Prostate gland (tissue), 2 donors: ENCODE measurements at regions not wholly inside any gene's neighbourhood (a gene's known extent, or its start where the extent isn't known, plus 50 kb on each side); places are given as distances from the start of the nearest gene placed in this dataset.

ENCODE experiments used
- DNase-seq: peaks from one replicate; pipeline ENCODE4 v3.0.0-alpha.2; 2019; ENCODE audit warnings: low spot score
- H3K27ac ChIP-seq, 2 donors: fragments of 200-600 bp; sonication (generic); 2 replicates each; pipeline ENCODE4 v1.5.1; 2017 to 2019
- H3K27me3 ChIP-seq: fragments of 200-600 bp; sonication (generic); replicated peaks from 2 replicates; pipeline ENCODE4 v1.5.1; 2019; ENCODE audit not compliant: insufficient read depth
- H3K36me3 ChIP-seq, 2 donors: fragments of 200-600 bp; sonication (generic); 1 replicate in 1 of 2; 2 replicates in 1 of 2; pipeline versions ENCODE4 v1.5.1 to v1.8.1; 2017 to 2019
- H3K4me1 ChIP-seq: fragments of 200-600 bp; sonication (generic); replicated peaks from 2 replicates; pipeline ENCODE4 v1.5.1; 2019
- H3K4me3 ChIP-seq, 2 donors: fragments of 200-600 bp; sonication (generic); 2 replicates each; pipeline ENCODE4 v1.5.1; 2017 to 2019
- H3K9me3 ChIP-seq: fragments of 200-600 bp; sonication (generic); 2 replicates; pipeline ENCODE4 v1.5.1; 2017
- POLR2A ChIP-seq: fragments of 450-650 bp; IDR thresholded peaks from one replicate; pipeline ENCODE4 v1.6.1; 2016; ENCODE audit warnings: antibody characterized with exemption, mild to moderate bottlenecking
- POLR2AphosphoS5 ChIP-seq: sonication (generic); formaldehyde crosslinking; IDR thresholded peaks from one replicate; pipeline ENCODE4 v1.6.1; 2017; ENCODE audit warnings: antibody characterized with exemption
- whole genome bisulfite sequencing: methylation state at CpG from one replicate; pipeline ENCODE4 v1.1.5; 2018; 5-methylcytosine and 5-hydroxymethylcytosine counted together
- intact Hi-C: fragments of 100-400 bp; cut with DNase I; formaldehyde crosslinking; loops from one replicate; pipeline ENCODE4 v1.14.2; 2022
- TF ChIP-seq, protein P1 (sequence below), 4 experiments: fragments of 200-600 bp in 2 of 4; fragments of 450-650 bp in 2 of 4; sonication (generic) in 2 of 4; IDR thresholded peaks; 1 replicate in 3 of 4; 2 replicates in 1 of 4; pipeline ENCODE4 v1.5.1; 2016 to 2019; ENCODE audit warnings: antibody characterized with exemption in 4 of 4, mild to moderate bottlenecking in 2 of 4, moderate library complexity in 2 of 4

DNA sequence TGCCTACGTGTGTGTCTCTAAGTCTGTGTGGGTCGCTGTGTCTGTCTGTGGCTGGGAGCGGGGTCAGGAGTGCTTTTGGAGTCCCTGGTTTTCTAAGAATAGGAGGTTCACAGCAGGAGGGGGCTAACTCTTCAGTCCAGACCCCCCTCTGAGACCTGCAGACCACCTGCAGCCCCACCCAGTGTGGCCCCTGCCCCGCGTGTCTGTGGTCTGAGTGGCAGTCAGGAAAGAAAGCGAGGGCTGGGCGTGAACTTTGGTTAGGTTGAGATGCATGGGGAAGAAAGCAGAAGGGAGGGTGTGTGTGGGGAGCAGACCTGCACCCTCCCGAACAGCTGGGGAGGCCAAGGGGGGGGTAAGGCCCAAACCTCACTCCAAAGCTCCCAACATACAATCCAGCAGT lies 144.9 kb upstream of the TPM1 start:
- Histone ChIP-seq H3K27ac (peak overlapping the region; percentile 67 to 72), H3K9me3 (no peaks in the 10 kb centered on the region), H3K4me1 (peaks cover 15% of the 10 kb centered on the region), H3K27me3 (no peaks in the 10 kb centered on the region), H3K4me3 (no peak overlapping the region), H3K36me3 (no peaks in the 10 kb centered on the region)
- DNase-seq = no peak
- intact Hi-C loops = loop anchor here (1.0 to 5.0 kb wide), 2 partner anchors 110 to 147 kb away; no protein-coding TSS in a partner anchor
- TF ChIP-seq POLR2A = no peak
- TF ChIP-seq, protein P1, sequence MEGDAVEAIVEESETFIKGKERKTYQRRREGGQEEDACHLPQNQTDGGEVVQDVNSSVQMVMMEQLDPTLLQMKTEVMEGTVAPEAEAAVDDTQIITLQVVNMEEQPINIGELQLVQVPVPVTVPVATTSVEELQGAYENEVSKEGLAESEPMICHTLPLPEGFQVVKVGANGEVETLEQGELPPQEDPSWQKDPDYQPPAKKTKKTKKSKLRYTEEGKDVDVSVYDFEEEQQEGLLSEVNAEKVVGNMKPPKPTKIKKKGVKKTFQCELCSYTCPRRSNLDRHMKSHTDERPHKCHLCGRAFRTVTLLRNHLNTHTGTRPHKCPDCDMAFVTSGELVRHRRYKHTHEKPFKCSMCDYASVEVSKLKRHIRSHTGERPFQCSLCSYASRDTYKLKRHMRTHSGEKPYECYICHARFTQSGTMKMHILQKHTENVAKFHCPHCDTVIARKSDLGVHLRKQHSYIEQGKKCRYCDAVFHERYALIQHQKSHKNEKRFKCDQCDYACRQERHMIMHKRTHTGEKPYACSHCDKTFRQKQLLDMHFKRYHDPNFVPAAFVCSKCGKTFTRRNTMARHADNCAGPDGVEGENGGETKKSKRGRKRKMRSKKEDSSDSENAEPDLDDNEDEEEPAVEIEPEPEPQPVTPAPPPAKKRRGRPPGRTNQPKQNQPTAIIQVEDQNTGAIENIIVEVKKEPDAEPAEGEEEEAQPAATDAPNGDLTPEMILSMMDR (IDR thresholded peaks at IDR 0.05) = no peak
- 68% methylated on average over 8 of the region's 8 CpGs for WGBS

DNA sequence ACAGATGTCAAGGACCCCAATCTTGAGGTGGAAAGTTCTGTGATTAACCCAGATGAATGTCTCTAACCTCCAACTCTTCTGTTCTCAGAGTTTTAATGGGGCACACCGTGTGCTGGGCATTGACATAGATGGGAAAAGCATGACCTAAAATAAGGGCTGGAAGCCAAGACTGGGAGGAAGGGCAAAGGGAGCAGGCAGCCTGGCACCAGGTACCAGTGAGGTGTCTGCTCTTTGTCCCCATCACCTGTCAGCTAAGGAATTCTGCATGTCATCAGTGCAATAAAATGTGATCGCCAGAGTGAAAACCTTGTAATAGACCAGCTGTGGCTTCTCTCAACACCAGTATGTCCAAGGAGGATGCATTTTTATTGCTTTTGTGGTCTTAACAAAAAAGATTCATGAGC lies 143.5 kb upstream of the TPM1 start:
- no peak overlapping the region for H3K4me3 ChIP-seq
- H3K27me3 ChIP-seq = no peaks in the 10 kb centered on the region
- H3K9me3 ChIP-seq = no peaks in the 10 kb centered on the region
- TF ChIP-seq POLR2A = no peak
- peak; percentile 95 for TF ChIP-seq POLR2AphosphoS5
- intact Hi-C loops = loop anchor here (5.0 kb wide), 1 partner anchor 112 kb away; no protein-coding TSS in a partner anchor
- H3K36me3 ChIP-seq = no peaks in the 10 kb centered on the region
- H3K4me1 ChIP-seq = peaks cover 15% of the 10 kb centered on the region
- 9% methylated on average over 2 of the region's 2 CpGs for WGBS
- peak; percentile 79 for DNase-seq
- peak overlapping the region; percentile 56 to 72 for H3K27ac ChIP-seq

DNA sequence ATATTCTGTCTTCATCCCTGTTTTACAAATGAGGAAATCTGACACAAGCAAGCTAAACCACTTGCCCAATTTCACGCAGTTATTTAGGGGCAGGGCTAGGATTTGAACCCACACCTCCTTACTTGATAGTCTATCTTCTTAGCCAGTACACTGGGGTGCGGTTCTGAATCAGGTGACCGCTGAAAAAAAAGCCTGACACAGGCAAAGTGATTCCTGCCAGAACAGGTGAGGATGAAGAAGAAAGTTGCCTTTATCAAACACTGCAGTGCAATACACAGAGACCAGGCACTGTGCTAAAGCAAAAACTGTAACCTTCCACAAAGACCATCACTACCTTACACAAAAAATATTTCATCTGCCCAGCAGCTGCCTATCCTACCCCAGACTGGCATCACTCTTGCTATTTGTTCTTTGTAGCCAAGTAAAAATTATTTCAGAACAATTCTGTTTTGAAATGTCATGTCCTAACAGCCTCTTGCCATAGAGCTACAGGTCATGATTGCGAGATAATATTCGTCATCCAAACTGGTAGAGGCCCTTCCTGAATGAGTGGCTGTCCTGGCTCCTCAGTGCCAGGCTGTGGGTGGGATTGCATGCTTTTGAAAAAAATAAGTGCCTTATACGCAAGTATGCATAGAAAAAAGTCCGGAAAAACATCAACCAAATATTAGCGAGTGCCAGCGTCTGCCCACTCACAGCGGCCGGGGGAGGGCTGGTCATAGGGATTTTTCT lies 142.3 kb upstream of the TPM1 start:
- no peak for DNase-seq
- intact Hi-C loops = no loop called here
- Histone ChIP-seq H3K4me3 (no peak overlapping the region), H3K27me3 (no peaks in the 10 kb centered on the region), H3K4me1 (peaks cover 15% of the 10 kb centered on the region), H3K27ac (peak overlapping the region in 1 of 2 donors; percentile 39), H3K36me3 (no peaks in the 10 kb centered on the region), H3K9me3 (no peaks in the 10 kb centered on the region)
- TF ChIP-seq POLR2AphosphoS5 = no peak
- TF ChIP-seq, protein P1 (IDR thresholded peaks at IDR 0.05) = no peak
- TF ChIP-seq POLR2A = no peak
- WGBS = 88% methylated on average over 11 of the region's 11 CpGs

DNA sequence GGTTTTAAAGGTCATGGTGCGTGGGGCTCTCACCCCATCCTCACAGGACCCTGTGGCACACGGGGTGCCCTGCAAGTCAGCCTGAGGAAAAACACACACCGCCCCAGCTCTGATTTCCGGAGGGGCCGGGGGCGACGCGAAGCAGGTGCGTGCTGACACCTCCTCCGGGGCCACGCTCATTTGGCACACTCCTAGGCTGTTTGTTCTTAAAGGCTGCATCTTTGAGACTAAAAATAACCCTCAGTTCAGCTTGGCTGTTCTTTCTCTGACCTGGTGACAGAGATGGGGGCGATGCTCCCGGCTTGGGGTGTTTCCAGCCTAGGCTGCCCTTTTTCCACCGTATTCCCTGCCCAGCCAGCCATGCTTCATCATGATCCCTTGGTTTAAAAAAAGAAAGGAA lies 141.5 kb upstream of the TPM1 start:
- WGBS = 77% methylated on average over 14 of the region's 14 CpGs
- H3K27ac ChIP-seq = peak overlapping the region in 1 of 2 donors; percentile 39
- no peak for DNase-seq

DNA sequence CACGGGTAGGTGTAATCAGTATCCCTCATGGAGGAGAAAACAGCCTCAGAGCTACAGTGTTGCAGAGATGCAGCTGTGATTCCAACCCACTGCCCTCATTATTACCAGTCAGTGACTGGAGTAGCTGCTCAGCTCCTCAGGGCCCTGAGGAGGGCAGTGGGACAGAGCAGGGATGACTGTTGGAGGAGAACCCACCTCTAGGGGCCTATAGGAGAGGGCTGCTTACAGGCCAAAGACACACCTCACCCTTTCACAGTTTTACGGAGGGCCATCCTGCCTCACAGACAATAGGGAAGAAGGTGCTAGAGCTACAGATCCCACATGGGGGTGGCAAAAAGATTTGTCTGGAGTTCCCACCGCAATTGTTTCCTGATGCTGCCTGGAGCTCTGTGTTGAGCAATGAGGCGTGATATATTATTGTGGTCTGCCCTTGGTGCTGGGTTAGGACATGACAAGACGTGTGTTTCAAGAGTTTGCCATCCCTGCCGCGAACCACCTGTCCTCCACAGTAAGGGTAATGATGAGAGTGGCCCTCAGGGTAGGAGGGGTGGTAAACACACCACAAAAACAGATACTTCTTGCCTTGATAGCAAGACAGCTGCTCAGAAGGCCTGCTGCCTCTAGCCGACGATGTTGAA lies 140.5 kb upstream of the TPM1 start:
- intact Hi-C loops = no loop called here
- Histone ChIP-seq H3K4me3 (no peak overlapping the region), H3K36me3 (no peaks in the 10 kb centered on the region), H3K4me1 (peaks cover 2% of the 10 kb centered on the region), H3K27me3 (no peaks in the 10 kb centered on the region), H3K27ac (no peak overlapping the region), H3K9me3 (no peaks in the 10 kb centered on the region)
- 84% methylated on average over 9 of the region's 9 CpGs for WGBS
- DNase-seq = no peak
- TF ChIP-seq, protein P1 (IDR thresholded peaks at IDR 0.05) = no peak
- no peak for TF ChIP-seq POLR2A
- TF ChIP-seq POLR2AphosphoS5 = no peak

More for the DNA sequence above, 141.5 kb upstream of the TPM1 start:
- peak; percentile 27 for TF ChIP-seq POLR2AphosphoS5
- TF ChIP-seq, protein P1 (IDR thresholded peaks at IDR 0.05) = no peak
- TF ChIP-seq POLR2A = no peak
- Histone ChIP-seq H3K4me3 (no peak overlapping the region), H3K27me3 (no peaks in the 10 kb centered on the region), H3K36me3 (no peaks in the 10 kb centered on the region), H3K4me1 (peaks cover 12% of the 10 kb centered on the region), H3K9me3 (no peaks in the 10 kb centered on the region)
- intact Hi-C loops = no loop called here
